SK-N-SH (cell line): ENCODE measurements at regions not wholly inside any gene's neighbourhood (a gene's known extent, or its start where the extent isn't known, plus 50 kb on each side); places are given as distances from the start of the nearest gene placed in this dataset.

Source experiments
- CTCF ChIA-PET: fragments of 300-600, 350-600 bp; formaldehyde crosslinking; extraction: SDS; loops from one replicate; lab custom pipeline; 2021; lab: Yijun Ruan, JAX
- POLR2A ChIA-PET: fragments of 350-600 bp; sonication (Branson Sonifier 250); formaldehyde crosslinking; extraction: SDS; loops from one replicate; lab custom pipeline; 2020; ENCODE audit warnings: antibody characterized with exemption, inconsistent platforms; lab: Yijun Ruan, JAX
- DNase-seq: peaks from one replicate; pipeline ENCODE4 v3.0.0; 2012
- H2AFZ ChIP-seq: fragments of 200-600 bp; sonication (generic); 2 replicates; pipeline ENCODE4 v1.8.1; 2016; ENCODE audit warnings: antibody characterized with exemption, mild to moderate bottlenecking, low read depth
- H3F3A ChIP-seq: fragments of 200-600 bp; sonication (generic); replicated peaks from 2 replicates; pipeline ENCODE3; 2016; ENCODE audit warnings: antibody characterized with exemption, mild to moderate bottlenecking; ENCODE audit not compliant: insufficient read depth
- H3K27ac ChIP-seq, 2 experiments: fragments of 200-500 bp in 1 of 2; fragments of 200-600 bp in 1 of 2; sonication (Bioruptor generic) in 1 of 2; sonication (generic), shearing (Covaris generic) in 1 of 2; 2 replicates each; pipeline versions ENCODE4 v1.5.1 to v1.6.1; 2014 to 2016; ENCODE audit warnings: low read depth in 2 of 2, inconsistent platforms in 1 of 2, low read length in 1 of 2, mild to moderate bottlenecking in 1 of 2, mixed read lengths in 1 of 2
- H3K27me3 ChIP-seq: fragments of 200-600 bp; sonication (generic), shearing (Covaris generic); 2 replicates; pipeline ENCODE4 v1.6.1; 2016; ENCODE audit warnings: mixed run types; ENCODE audit not compliant: insufficient read depth
- H3K36me3 ChIP-seq, 2 experiments: fragments of 200-500 bp in 1 of 2; fragments of 200-600 bp in 1 of 2; sonication (Bioruptor generic) in 1 of 2; sonication (generic) in 1 of 2; replicated peaks in 1 of 2; 2 replicates each; pipeline versions ENCODE3 to v1.5.1; 2014 to 2016; ENCODE audit warnings: low read length in 1 of 2, mild to moderate bottlenecking in 1 of 2; ENCODE audit not compliant: insufficient read depth in 2 of 2, control insufficient read depth in 1 of 2
- H3K4me1 ChIP-seq, 2 experiments: fragments of 200-500 bp in 1 of 2; fragments of 200-600 bp in 1 of 2; sonication (Bioruptor generic) in 1 of 2; sonication (generic), shearing (Covaris generic) in 1 of 2; 2 replicates each; pipeline versions ENCODE4 v1.5.1 to v1.6.1; 2014 to 2016; ENCODE audit warnings: low read depth in 1 of 2, low read length in 1 of 2, mixed run types in 1 of 2; ENCODE audit not compliant: insufficient read depth in 2 of 2, control insufficient read depth in 1 of 2
- H3K4me2 ChIP-seq: fragments of 200-600 bp; sonication (generic), shearing (Covaris generic); 2 replicates; pipeline ENCODE4 v1.6.1; 2017; ENCODE audit warnings: mixed run types
- H3K4me3 ChIP-seq, 2 experiments: fragments of 200-500 bp in 1 of 2; fragments of 200-600 bp in 1 of 2; sonication (Bioruptor generic) in 1 of 2; sonication (generic), shearing (Covaris generic) in 1 of 2; 2 replicates each; pipeline versions ENCODE4 v1.5.1 to v1.8.1; 2014 to 2016; ENCODE audit warnings: low read depth in 2 of 2, inconsistent platforms in 1 of 2, low read length in 1 of 2, mild to moderate bottlenecking in 1 of 2, mixed read lengths in 1 of 2, moderate library complexity in 1 of 2
- H3K79me2 ChIP-seq: fragments of 200-600 bp; sonication (generic); 2 replicates; pipeline ENCODE4 v1.8.1; 2017; ENCODE audit warnings: mild to moderate bottlenecking; ENCODE audit not compliant: insufficient read depth
- H3K9ac ChIP-seq: fragments of 200-600 bp; sonication (generic); 2 replicates; pipeline ENCODE4 v1.6.1; 2017; ENCODE audit warnings: mixed run types
- H3K9me2 ChIP-seq: fragments of 200-600 bp; sonication (generic); 2 replicates; pipeline ENCODE4 v1.6.1; 2017; ENCODE audit warnings: mixed run types
- H3K9me3 ChIP-seq: fragments of 200-600 bp; sonication (generic); 2 replicates; pipeline ENCODE4 v1.6.1; 2017; ENCODE audit warnings: mixed run types, mild to moderate bottlenecking, moderate library complexity
- H4K20me1 ChIP-seq: fragments of 200-600 bp; sonication (generic); 2 replicates; pipeline ENCODE4 v1.6.1; 2017; ENCODE audit warnings: mild to moderate bottlenecking, mixed run types; ENCODE audit not compliant: insufficient read depth
- ELF1 ChIP-seq: IDR thresholded peaks from 2 replicates; pipeline ENCODE4 v1.4.0; 2012
- EP300 ChIP-seq, 2 experiments: IDR thresholded peaks; 2 replicates each; pipeline versions ENCODE4 v1.4.0 to v1.6.1; 2012; ENCODE audit warnings: borderline replicate concordance in 1 of 2, low read depth in 1 of 2, low read length in 1 of 2
- FOSL2 ChIP-seq: IDR thresholded peaks from 2 replicates; pipeline ENCODE4 v1.4.0; 2012; ENCODE audit warnings: low read depth, mild to moderate bottlenecking, moderate library complexity, borderline replicate concordance
- MEF2A ChIP-seq: IDR thresholded peaks from 2 replicates; pipeline ENCODE4 v1.4.0; 2012; ENCODE audit warnings: low read depth, borderline replicate concordance
- NFIC ChIP-seq: IDR thresholded peaks from 2 replicates; pipeline ENCODE4 v1.4.0; 2012; ENCODE audit warnings: borderline replicate concordance
- TCF12 ChIP-seq: IDR thresholded peaks from 2 replicates; pipeline ENCODE4 v1.4.0; 2012
- WGBS: methylation state at CpG from one replicate; pipeline ENCODE4 v1.1.6; 2017; ENCODE audit warnings: low lambda C conversion rate; 5-methylcytosine and 5-hydroxymethylcytosine counted together
- TF ChIP-seq, protein P1 (sequence below): IDR thresholded peaks from 2 replicates; pipeline ENCODE4 v1.4.0; 2012; ENCODE audit warnings: low read depth
- TF ChIP-seq, protein P2 (sequence below): IDR thresholded peaks from 2 replicates; pipeline ENCODE4; 2012
- TF ChIP-seq, protein P3 (sequence below): IDR thresholded peaks from 2 replicates; pipeline ENCODE4 v1.6.1; 2012; ENCODE audit warnings: mild to moderate bottlenecking, low read depth, low read length, moderate library complexity
- TF ChIP-seq, protein P4 (sequence below): IDR thresholded peaks from 2 replicates; pipeline ENCODE4 v1.4.0; 2012; ENCODE audit warnings: low read depth, borderline replicate concordance
- TF ChIP-seq, protein P5 (sequence below): fragments of 150-350 bp; IDR thresholded peaks from 2 replicates; pipeline ENCODE4 v1.6.1; 2017; ENCODE audit warnings: antibody characterized with exemption, low read length, low read depth, borderline replicate concordance
- TF ChIP-seq, protein P6 (sequence below): fragments of 150-350 bp; IDR thresholded peaks from 2 replicates; pipeline ENCODE4 v1.6.1; 2016; ENCODE audit warnings: mild to moderate bottlenecking, low read depth, low read length

DNA sequence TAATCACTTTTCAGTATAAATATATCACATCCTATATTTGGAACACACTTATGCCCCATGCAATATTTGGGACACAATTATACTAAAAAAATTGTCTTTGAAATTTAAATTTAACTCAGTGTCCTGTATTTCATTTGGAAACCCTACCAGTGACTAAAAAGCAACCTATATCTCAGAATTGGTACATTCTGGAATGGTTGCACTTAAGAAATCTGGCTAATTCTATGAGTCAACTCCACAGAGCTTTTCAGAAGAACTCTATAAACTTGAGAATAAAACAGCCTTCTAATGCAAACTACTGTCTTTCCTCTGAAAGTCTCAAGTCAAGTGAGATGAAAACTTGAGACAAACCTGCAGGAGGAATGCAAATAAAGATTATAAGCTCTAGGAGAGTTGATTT, 320.2 kb downstream of the MAFB start:
- H3K36me3 ChIP-seq, result no peaks in the 10 kb centered on the region
- H3K4me1 ChIP-seq, result no peaks in the 10 kb centered on the region
- TF ChIP-seq, protein P1, sequence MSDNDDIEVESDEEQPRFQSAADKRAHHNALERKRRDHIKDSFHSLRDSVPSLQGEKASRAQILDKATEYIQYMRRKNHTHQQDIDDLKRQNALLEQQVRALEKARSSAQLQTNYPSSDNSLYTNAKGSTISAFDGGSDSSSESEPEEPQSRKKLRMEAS, result no peak
- TF ChIP-seq, protein P2, sequence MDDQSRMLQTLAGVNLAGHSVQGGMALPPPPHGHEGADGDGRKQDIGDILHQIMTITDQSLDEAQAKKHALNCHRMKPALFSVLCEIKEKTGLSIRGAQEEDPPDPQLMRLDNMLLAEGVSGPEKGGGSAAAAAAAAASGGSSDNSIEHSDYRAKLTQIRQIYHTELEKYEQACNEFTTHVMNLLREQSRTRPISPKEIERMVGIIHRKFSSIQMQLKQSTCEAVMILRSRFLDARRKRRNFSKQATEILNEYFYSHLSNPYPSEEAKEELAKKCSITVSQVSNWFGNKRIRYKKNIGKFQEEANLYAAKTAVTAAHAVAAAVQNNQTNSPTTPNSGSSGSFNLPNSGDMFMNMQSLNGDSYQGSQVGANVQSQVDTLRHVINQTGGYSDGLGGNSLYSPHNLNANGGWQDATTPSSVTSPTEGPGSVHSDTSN, result no peak
- DNase-seq, result no peak
- no peak overlapping the region for H3K4me2 ChIP-seq
- no peak overlapping the region for H3K4me3 ChIP-seq
- no peak overlapping the region for H2AFZ ChIP-seq
- H3K79me2 ChIP-seq, result no peaks in the 10 kb centered on the region
- H3K9me2 ChIP-seq, result no peaks in the 10 kb centered on the region
- no peaks in the 10 kb centered on the region for H3K9me3 ChIP-seq
- no peak overlapping the region for H3K27ac ChIP-seq
- H3F3A ChIP-seq, result no peaks in the 10 kb centered on the region
- ChIA-PET POLR2A (no interaction called here), CTCF (no interaction called here)
- no peaks in the 10 kb centered on the region for H3K27me3 ChIP-seq
- H3K9ac ChIP-seq, result no peak overlapping the region
- no peaks in the 10 kb centered on the region for H4K20me1 ChIP-seq

DNA sequence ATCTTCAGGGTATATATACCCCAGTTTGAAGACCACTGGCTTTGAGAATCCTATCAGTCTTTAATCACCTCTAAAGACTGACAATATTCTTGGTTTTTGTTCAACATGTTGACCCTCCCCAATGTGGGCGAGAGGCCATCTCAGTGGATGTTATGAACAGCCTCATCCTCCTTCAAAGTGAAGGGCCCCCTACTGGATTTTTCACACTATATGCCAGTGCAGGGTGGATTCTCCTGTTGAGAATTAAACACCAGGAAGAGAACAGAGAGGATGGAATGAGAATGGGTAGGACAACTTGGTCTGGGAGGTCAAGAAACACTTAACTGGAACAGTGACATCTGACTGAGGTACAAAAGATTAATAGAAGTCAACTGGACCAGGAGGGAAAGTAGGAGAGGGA, 327.1 kb downstream of the MAFB start:
- H3K27ac ChIP-seq, result no peak overlapping the region
- H3F3A ChIP-seq, result no peaks in the 10 kb centered on the region
- CTCF ChIA-PET, result interaction anchor here (1.4 kb wide), 1 partner anchor 9 kb away, joined by 3 read pairs; no protein-coding TSS in a partner anchor
- no peaks in the 10 kb centered on the region for H3K36me3 ChIP-seq
- H3K4me3 ChIP-seq, result no peak overlapping the region
- no peak overlapping the region for H3K4me2 ChIP-seq
- 21% methylated on average over 1 of the region's 1 CpG for WGBS
- H2AFZ ChIP-seq, result no peak overlapping the region
- no peak for DNase-seq
- POLR2A ChIA-PET, result no interaction called here
- H4K20me1 ChIP-seq, result no peaks in the 10 kb centered on the region
- TF ChIP-seq NFIC, result no peak
- TF ChIP-seq MEF2A, result no peak
- TF ChIP-seq, protein P3, sequence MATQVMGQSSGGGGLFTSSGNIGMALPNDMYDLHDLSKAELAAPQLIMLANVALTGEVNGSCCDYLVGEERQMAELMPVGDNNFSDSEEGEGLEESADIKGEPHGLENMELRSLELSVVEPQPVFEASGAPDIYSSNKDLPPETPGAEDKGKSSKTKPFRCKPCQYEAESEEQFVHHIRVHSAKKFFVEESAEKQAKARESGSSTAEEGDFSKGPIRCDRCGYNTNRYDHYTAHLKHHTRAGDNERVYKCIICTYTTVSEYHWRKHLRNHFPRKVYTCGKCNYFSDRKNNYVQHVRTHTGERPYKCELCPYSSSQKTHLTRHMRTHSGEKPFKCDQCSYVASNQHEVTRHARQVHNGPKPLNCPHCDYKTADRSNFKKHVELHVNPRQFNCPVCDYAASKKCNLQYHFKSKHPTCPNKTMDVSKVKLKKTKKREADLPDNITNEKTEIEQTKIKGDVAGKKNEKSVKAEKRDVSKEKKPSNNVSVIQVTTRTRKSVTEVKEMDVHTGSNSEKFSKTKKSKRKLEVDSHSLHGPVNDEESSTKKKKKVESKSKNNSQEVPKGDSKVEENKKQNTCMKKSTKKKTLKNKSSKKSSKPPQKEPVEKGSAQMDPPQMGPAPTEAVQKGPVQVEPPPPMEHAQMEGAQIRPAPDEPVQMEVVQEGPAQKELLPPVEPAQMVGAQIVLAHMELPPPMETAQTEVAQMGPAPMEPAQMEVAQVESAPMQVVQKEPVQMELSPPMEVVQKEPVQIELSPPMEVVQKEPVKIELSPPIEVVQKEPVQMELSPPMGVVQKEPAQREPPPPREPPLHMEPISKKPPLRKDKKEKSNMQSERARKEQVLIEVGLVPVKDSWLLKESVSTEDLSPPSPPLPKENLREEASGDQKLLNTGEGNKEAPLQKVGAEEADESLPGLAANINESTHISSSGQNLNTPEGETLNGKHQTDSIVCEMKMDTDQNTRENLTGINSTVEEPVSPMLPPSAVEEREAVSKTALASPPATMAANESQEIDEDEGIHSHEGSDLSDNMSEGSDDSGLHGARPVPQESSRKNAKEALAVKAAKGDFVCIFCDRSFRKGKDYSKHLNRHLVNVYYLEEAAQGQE, result no peak
- no peak for TF ChIP-seq ELF1
- TF ChIP-seq TCF12, result no peak
- TF ChIP-seq, protein P4, sequence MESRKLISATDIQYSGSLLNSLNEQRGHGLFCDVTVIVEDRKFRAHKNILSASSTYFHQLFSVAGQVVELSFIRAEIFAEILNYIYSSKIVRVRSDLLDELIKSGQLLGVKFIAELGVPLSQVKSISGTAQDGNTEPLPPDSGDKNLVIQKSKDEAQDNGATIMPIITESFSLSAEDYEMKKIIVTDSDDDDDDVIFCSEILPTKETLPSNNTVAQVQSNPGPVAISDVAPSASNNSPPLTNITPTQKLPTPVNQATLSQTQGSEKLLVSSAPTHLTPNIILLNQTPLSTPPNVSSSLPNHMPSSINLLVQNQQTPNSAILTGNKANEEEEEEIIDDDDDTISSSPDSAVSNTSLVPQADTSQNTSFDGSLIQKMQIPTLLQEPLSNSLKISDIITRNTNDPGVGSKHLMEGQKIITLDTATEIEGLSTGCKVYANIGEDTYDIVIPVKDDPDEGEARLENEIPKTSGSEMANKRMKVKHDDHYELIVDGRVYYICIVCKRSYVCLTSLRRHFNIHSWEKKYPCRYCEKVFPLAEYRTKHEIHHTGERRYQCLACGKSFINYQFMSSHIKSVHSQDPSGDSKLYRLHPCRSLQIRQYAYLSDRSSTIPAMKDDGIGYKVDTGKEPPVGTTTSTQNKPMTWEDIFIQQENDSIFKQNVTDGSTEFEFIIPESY, result no peak
- TF ChIP-seq FOSL2, result no peak
- TF ChIP-seq, protein P5, sequence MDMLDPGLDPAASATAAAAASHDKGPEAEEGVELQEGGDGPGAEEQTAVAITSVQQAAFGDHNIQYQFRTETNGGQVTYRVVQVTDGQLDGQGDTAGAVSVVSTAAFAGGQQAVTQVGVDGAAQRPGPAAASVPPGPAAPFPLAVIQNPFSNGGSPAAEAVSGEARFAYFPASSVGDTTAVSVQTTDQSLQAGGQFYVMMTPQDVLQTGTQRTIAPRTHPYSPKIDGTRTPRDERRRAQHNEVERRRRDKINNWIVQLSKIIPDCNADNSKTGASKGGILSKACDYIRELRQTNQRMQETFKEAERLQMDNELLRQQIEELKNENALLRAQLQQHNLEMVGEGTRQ, result no peak
- TF ChIP-seq, protein P6, sequence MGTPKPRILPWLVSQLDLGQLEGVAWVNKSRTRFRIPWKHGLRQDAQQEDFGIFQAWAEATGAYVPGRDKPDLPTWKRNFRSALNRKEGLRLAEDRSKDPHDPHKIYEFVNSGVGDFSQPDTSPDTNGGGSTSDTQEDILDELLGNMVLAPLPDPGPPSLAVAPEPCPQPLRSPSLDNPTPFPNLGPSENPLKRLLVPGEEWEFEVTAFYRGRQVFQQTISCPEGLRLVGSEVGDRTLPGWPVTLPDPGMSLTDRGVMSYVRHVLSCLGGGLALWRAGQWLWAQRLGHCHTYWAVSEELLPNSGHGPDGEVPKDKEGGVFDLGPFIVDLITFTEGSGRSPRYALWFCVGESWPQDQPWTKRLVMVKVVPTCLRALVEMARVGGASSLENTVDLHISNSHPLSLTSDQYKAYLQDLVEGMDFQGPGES, result no peak
- no peak for TF ChIP-seq EP300 (IDR thresholded peaks at IDR 0.05; ENCODE audit: borderline replicate concordance in 1 of 2, low read depth in 1 of 2, low read length in 1 of 2)
- H3K4me1 ChIP-seq, result no peaks in the 10 kb centered on the region
- no peaks in the 10 kb centered on the region for H3K9me2 ChIP-seq
- H3K9ac ChIP-seq, result no peak overlapping the region
- no peaks in the 10 kb centered on the region for H3K27me3 ChIP-seq
- H3K79me2 ChIP-seq, result no peaks in the 10 kb centered on the region
- H3K9me3 ChIP-seq, result no peaks in the 10 kb centered on the region
